K562 (cell line): ENCODE measurements at regions not wholly inside any gene's neighbourhood (a gene's known extent, or its start where the extent isn't known, plus 50 kb on each side); places are given as distances from the start of the nearest gene placed in this dataset.

Source experiments
- CXXC5 ChIP-seq: fragments of 250-450 bp; sonication (Bioruptor Pico); IDR thresholded peaks from 2 replicates; pipeline ENCODE4 v1.8.0; 2022; ENCODE audit warnings: inconsistent platforms, mild to moderate bottlenecking, moderate library complexity
- MYNN ChIP-seq, 2 experiments: sonication (generic); formaldehyde crosslinking in 1 of 2; IDR thresholded peaks; 2 replicates each; pipeline versions ENCODE4 v1.5.0 to v1.6.1; 2016 to 2020; ENCODE audit warnings: antibody characterized with exemption in 1 of 2, missing genetic modification reagents in 1 of 2
- RFX5 ChIP-seq: IDR thresholded peaks from 2 replicates; pipeline ENCODE4 v1.6.1; 2011; ENCODE audit warnings: low read depth, mild to moderate bottlenecking, improper control_type of control experiment, low read length

GRCh38 chr7:1290679-1291356 lies 58.1 kb downstream of the UNCX start:
- no peak for TF ChIP-seq RFX5
- no peak for TF ChIP-seq MYNN (IDR thresholded peaks at IDR 0.05)
- no peak for TF ChIP-seq MYNN (CRISPR knock-in tag; IDR thresholded peaks at IDR 0.05)
- TF ChIP-seq CXXC5 = no peak
